H1 (cell line): ENCODE measurements at regions not wholly inside any gene's neighbourhood (a gene's known extent, or its start where the extent isn't known, plus 50 kb on each side); places are given as distances from the start of the nearest gene placed in this dataset.

Source experiments
- CTCF ChIA-PET: fragments of 300-600 bp; sonication (Branson Sonifier 250); formaldehyde crosslinking; loops from one replicate; lab custom pipeline; 2021; ENCODE audit not compliant: partially characterized antibody; lab: Charles Lee
- POLR2A ChIA-PET: fragments of 300-600 bp; sonication (Branson Sonifier 250); formaldehyde crosslinking; loops from one replicate; lab custom pipeline; 2021; ENCODE audit warnings: inconsistent platforms; ENCODE audit not compliant: partially characterized antibody; lab: Charles Lee
- DNase-seq, 2 experiments: peaks; one replicate each; pipeline versions ENCODE4 v3.0.0 to v3.0.0-alpha.2; 2010 to 2022; ENCODE audit warnings: low spot score in 2 of 2, low read depth in 1 of 2, mixed read lengths in 1 of 2
- FAIRE-seq: peaks from 2 replicates; lab custom pipeline; 2011; peaks lifted over from hg19 to GRCh38; lab: Jason Lieb, UNC
- H2AFZ ChIP-seq: 2 replicates; pipeline ENCODE4 v1.8.1; 2012; ENCODE audit warnings: low read length, inconsistent platforms
- H2AK5ac ChIP-seq: 2 replicates; pipeline ENCODE4 v1.6.1; 2013; ENCODE audit warnings: low read depth, low read length
- H2BK120ac ChIP-seq: replicated peaks from 2 replicates; pipeline ENCODE3; 2013; ENCODE audit warnings: low read depth, low read length, inconsistent platforms
- H2BK12ac ChIP-seq: 2 replicates; pipeline ENCODE4 v1.6.1; 2013; ENCODE audit warnings: low read depth, low read length
- H2BK15ac ChIP-seq: 2 replicates; pipeline ENCODE4 v1.6.1; 2013; ENCODE audit warnings: low read length
- H2BK20ac ChIP-seq: 2 replicates; pipeline ENCODE4 v1.6.1; 2013; ENCODE audit warnings: low read length
- H2BK5ac ChIP-seq: 2 replicates; pipeline ENCODE4 v1.6.1; 2013; ENCODE audit warnings: low read depth, low read length
- H3K14ac ChIP-seq: 2 replicates; pipeline ENCODE4 v1.6.1; 2013; ENCODE audit warnings: inconsistent platforms; ENCODE audit not compliant: insufficient read length
- H3K18ac ChIP-seq: 2 replicates; pipeline ENCODE4 v1.6.1; 2013; ENCODE audit warnings: low read length; ENCODE audit errors: extremely low read depth
- H3K23ac ChIP-seq: 2 replicates; pipeline ENCODE4 v1.6.1; 2013; ENCODE audit warnings: inconsistent platforms; ENCODE audit not compliant: insufficient read length
- H3K23me2 ChIP-seq: 2 replicates; pipeline ENCODE4 v1.6.1; 2013; ENCODE audit warnings: low read depth, low read length
- H3K27ac ChIP-seq: 2 replicates; pipeline ENCODE4 v1.6.1; 2011; ENCODE audit warnings: low read depth, low read length, inconsistent platforms
- H3K27me3 ChIP-seq, 4 experiments: replicated peaks in 1 of 4; 1 replicate in 1 of 4; 2 replicates in 3 of 4; pipeline versions ENCODE4 v1.6.1 to v1.8.1; 2011 to 2013; ENCODE audit warnings: low read length in 3 of 4, mild to moderate bottlenecking in 3 of 4, inconsistent platforms in 2 of 4, mixed read lengths in 2 of 4, moderate library complexity in 1 of 4; ENCODE audit not compliant: control insufficient read depth in 3 of 4, insufficient read depth in 3 of 4; ENCODE audit errors: extremely low read depth in 1 of 4
- H3K36me3 ChIP-seq, 4 experiments: 2 replicates each; pipeline versions ENCODE4 v1.6.1 to v1.8.1; 2011 to 2013; ENCODE audit warnings: mild to moderate bottlenecking in 4 of 4, low read length in 3 of 4, moderate library complexity in 2 of 4, control low read depth in 1 of 4, inconsistent platforms in 1 of 4; ENCODE audit not compliant: insufficient read depth in 4 of 4, control insufficient read depth in 2 of 4
- H3K4ac ChIP-seq: replicated peaks from 2 replicates; pipeline ENCODE3; 2013; ENCODE audit warnings: low read length, low read depth, mixed read lengths, inconsistent platforms; ENCODE audit not compliant: insufficient read length
- H3K4me1 ChIP-seq, 4 experiments: replicated peaks in 1 of 4; 1 replicate in 1 of 4; 2 replicates in 3 of 4; pipeline versions ENCODE4 v1.6.1 to v1.8.1; 2011 to 2013; ENCODE audit warnings: low read length in 3 of 4, inconsistent platforms in 2 of 4, mixed read lengths in 1 of 4; ENCODE audit not compliant: insufficient read depth in 4 of 4, control insufficient read depth in 3 of 4
- H3K4me2 ChIP-seq, 2 experiments: 2 replicates each; pipeline versions ENCODE4 v1.6.1 to v1.8.1; 2011 to 2013; ENCODE audit warnings: low read depth in 2 of 2, low read length in 2 of 2, control low read depth in 1 of 2, inconsistent platforms in 1 of 2, mild to moderate bottlenecking in 1 of 2; ENCODE audit not compliant: insufficient read depth in 1 of 2
- H3K4me3 ChIP-seq, 4 experiments: fragments of 200-600, 300-600 bp in 1 of 4; sonication (generic), shearing (Covaris generic), sonication (Bioruptor Twin) in 1 of 4; 2 replicates each; pipeline versions ENCODE4 v1.5.1 to v1.8.1; 2011 to 2016; ENCODE audit warnings: low read length in 4 of 4, low read depth in 3 of 4, control low read depth in 2 of 4, inconsistent platforms in 2 of 4, mild to moderate bottlenecking in 2 of 4, mixed read lengths in 1 of 4, moderate library complexity in 1 of 4; ENCODE audit not compliant: insufficient read depth in 2 of 4; ENCODE audit errors: extremely low read depth in 1 of 4
- H3K56ac ChIP-seq: replicated peaks from 2 replicates; pipeline ENCODE3; 2013; ENCODE audit warnings: low read depth, mild to moderate bottlenecking, mixed read lengths, low read length, inconsistent platforms; ENCODE audit not compliant: insufficient read length
- H3K79me1 ChIP-seq: 2 replicates; pipeline ENCODE4 v1.6.1; 2013; ENCODE audit warnings: low read depth, low read length, control low read depth
- H3K79me2 ChIP-seq, 2 experiments: 2 replicates each; pipeline versions ENCODE4 v1.6.1 to v1.8.1; 2012 to 2013; ENCODE audit warnings: low read length in 2 of 2, mild to moderate bottlenecking in 2 of 2, inconsistent platforms in 1 of 2; ENCODE audit not compliant: insufficient read depth in 2 of 2, control insufficient read depth in 1 of 2
- H3K9ac ChIP-seq, 4 experiments: replicated peaks in 1 of 4; 1 replicate in 1 of 4; 2 replicates in 3 of 4; pipeline versions ENCODE4 v1.6.1 to v1.8.1; 2011 to 2013; ENCODE audit warnings: low read depth in 3 of 4, low read length in 3 of 4, control low read depth in 2 of 4, mild to moderate bottlenecking in 2 of 4, moderate library complexity in 2 of 4, inconsistent platforms in 1 of 4; ENCODE audit errors: extremely low read depth in 1 of 4
- H3K9me3 ChIP-seq, 2 experiments: 2 replicates each; pipeline versions ENCODE4 v1.6.1 to v1.8.1; 2012 to 2013; ENCODE audit warnings: mild to moderate bottlenecking in 2 of 2, moderate library complexity in 2 of 2, control low read depth in 1 of 2, inconsistent platforms in 1 of 2, low read depth in 1 of 2, low read length in 1 of 2, mixed read lengths in 1 of 2; ENCODE audit not compliant: insufficient read depth in 2 of 2
- H4K20me1 ChIP-seq, 2 experiments: replicated peaks in 1 of 2; 2 replicates each; pipeline versions ENCODE3 to v1.8.1; 2011 to 2013; ENCODE audit warnings: inconsistent platforms in 2 of 2, low read length in 2 of 2, mild to moderate bottlenecking in 1 of 2; ENCODE audit not compliant: insufficient read depth in 2 of 2, control insufficient read depth in 1 of 2
- H4K5ac ChIP-seq: 2 replicates; pipeline ENCODE4 v1.6.1; 2013; ENCODE audit warnings: low read length, low read depth, mixed read lengths, inconsistent platforms; ENCODE audit not compliant: insufficient read length
- H4K8ac ChIP-seq: 2 replicates; pipeline ENCODE4 v1.8.0; 2013; ENCODE audit warnings: mild to moderate bottlenecking, moderate library complexity, low read length, inconsistent platforms; ENCODE audit not compliant: insufficient read depth; ENCODE audit errors: extremely low read depth
- H4K91ac ChIP-seq: replicated peaks from 2 replicates; pipeline ENCODE3; 2013; ENCODE audit warnings: low read length, mixed read lengths, inconsistent platforms; ENCODE audit not compliant: insufficient read length
- BACH1 ChIP-seq: IDR thresholded peaks from 2 replicates; pipeline ENCODE4 v1.6.1; 2012; ENCODE audit warnings: low read length, improper control_type of control experiment
- BCL11A ChIP-seq, 2 experiments: IDR thresholded peaks; one replicate each; pipeline ENCODE4 v1.6.1; 2011; ENCODE audit warnings: low read depth in 2 of 2, low read length in 2 of 2, mild to moderate bottlenecking in 2 of 2
- CREB1 ChIP-seq: IDR thresholded peaks from 2 replicates; pipeline ENCODE4 v1.6.1; 2012; ENCODE audit warnings: inconsistent platforms
- CTBP2 ChIP-seq: IDR thresholded peaks from 2 replicates; pipeline ENCODE4 v1.7.0; 2011; ENCODE audit warnings: borderline replicate concordance, mild to moderate bottlenecking, moderate library complexity, mixed read lengths, low read length; ENCODE audit not compliant: insufficient read depth, insufficient read length
- EGR1 ChIP-seq: IDR thresholded peaks from 2 replicates; pipeline ENCODE4 v1.6.1; 2011; ENCODE audit warnings: low read depth, low read length, borderline replicate concordance
- KDM1A ChIP-seq: fragments of 200-600, 300-600 bp; sonication (generic); IDR thresholded peaks from 2 replicates; pipeline ENCODE4 v1.7.1; 2016; ENCODE audit warnings: mild to moderate bottlenecking, low read length, borderline replicate concordance
- NRF1 ChIP-seq: IDR thresholded peaks from 2 replicates; pipeline ENCODE4 v1.6.1; 2011; ENCODE audit warnings: mild to moderate bottlenecking, low read depth, low read length, improper control_type of control experiment
- PHF8 ChIP-seq: fragments of 200-600 bp; sonication (generic); conservative IDR thresholded peaks from 2 replicates; pipeline ENCODE4 v1.7.1; 2012; ENCODE audit warnings: low read depth, mild to moderate bottlenecking, inconsistent platforms, low read length, moderate library complexity
- RAD21 ChIP-seq, 2 experiments: IDR thresholded peaks in 1 of 2; conservative IDR thresholded peaks in 1 of 2; 2 replicates each; pipeline ENCODE4 v1.6.1; 2011; ENCODE audit warnings: low read depth in 2 of 2, low read length in 2 of 2, improper control_type of control experiment in 1 of 2, inconsistent platforms in 1 of 2, mild to moderate bottlenecking in 1 of 2, moderate library complexity in 1 of 2
- RFX5 ChIP-seq: IDR thresholded peaks from 2 replicates; pipeline ENCODE4 v1.6.1; 2011; ENCODE audit warnings: low read depth, low read length, improper control_type of control experiment, borderline replicate concordance
- SIRT6 ChIP-seq: IDR thresholded peaks from one replicate; pipeline ENCODE4 v1.7.1; 2012; ENCODE audit warnings: low read length, inconsistent platforms
- SIX5 ChIP-seq: IDR thresholded peaks from 2 replicates; pipeline ENCODE4 v1.6.1; 2011; ENCODE audit warnings: mild to moderate bottlenecking, low read depth, low read length
- SP4 ChIP-seq: IDR thresholded peaks from 2 replicates; pipeline ENCODE4 v1.6.1; 2012; ENCODE audit warnings: low read length, inconsistent platforms
- TAF7 ChIP-seq: optimal IDR thresholded peaks from 2 replicates; pipeline ENCODE3; 2011; ENCODE audit warnings: low read depth, mild to moderate bottlenecking, inconsistent platforms, low read length, moderate library complexity, borderline replicate concordance
- TBP ChIP-seq: IDR thresholded peaks from 2 replicates; pipeline ENCODE4 v1.6.1; 2011; ENCODE audit warnings: low read depth, low read length, improper control_type of control experiment
- ZNF274 ChIP-seq: IDR thresholded peaks from 2 replicates; pipeline ENCODE4 v1.7.0; 2012; ENCODE audit warnings: low read length, borderline replicate concordance; ENCODE audit errors: extremely low read depth
- WGBS, 2 experiments: shearing (Covaris generic) in 1 of 2; methylation state at CpG; one replicate each; pipeline versions ENCODE4 v1.1.6 to v1.1.7; 2013 to 2015; ENCODE audit warnings: low lambda C conversion rate in 2 of 2, mixed read lengths in 2 of 2, inconsistent platforms in 1 of 2, low coverage in 1 of 2, missing lambda C conversion rate in 1 of 2; ENCODE audit not compliant: insufficient replicate concordance in 2 of 2, insufficient coverage in 1 of 2, insufficient read length in 1 of 2; ENCODE audit errors: extremely low coverage in 1 of 2, missing lambda C conversion rate in 1 of 2; 5-methylcytosine and 5-hydroxymethylcytosine counted together

- H3K14ac ChIP-seq = no peak overlapping the region
- no peaks in the 10 kb centered on the region for H4K20me1 ChIP-seq
- H3K23me2 ChIP-seq = peaks cover 2% of the 10 kb centered on the region; the same call in 1 of the 2 replicates
- no peak overlapping the region for H2BK5ac ChIP-seq
- H2BK12ac ChIP-seq = no peak overlapping the region
- POLR2A ChIA-PET = interaction anchor here (0.7 kb wide), 1 partner anchor 8 kb away, joined by 3 read pairs; no protein-coding TSS in a partner anchor
- CTCF ChIA-PET = interaction anchor here (1.1 to 1.6 kb wide), 2 partner anchors 23 to 152 kb away, joined by 3 read pairs; no protein-coding TSS in a partner anchor
- no peak overlapping the region for H3K56ac ChIP-seq
- no peak overlapping the region for H3K9ac ChIP-seq
- no peak overlapping the region for H3K18ac ChIP-seq
- no peak for FAIRE-seq
- H3K4me2 ChIP-seq = no peak overlapping the region
- no peak overlapping the region for H2BK15ac ChIP-seq
- H3K79me1 ChIP-seq = no peaks in the 10 kb centered on the region
- H2AK5ac ChIP-seq = no peak overlapping the region
- H4K91ac ChIP-seq = no peak overlapping the region
- peaks cover 0 to 5% (median 0%) of the 10 kb centered on the region in 4 experiments; a peak in 3 of 7 replicates for H3K4me1 ChIP-seq
- no peak overlapping the region for H2BK20ac ChIP-seq
- no peak overlapping the region for H2BK120ac ChIP-seq
- no peak for DNase-seq
- H3K9me3 ChIP-seq = peaks cover 6 to 14% of the 10 kb centered on the region in 2 experiments; a peak in 2 of 4 replicates
- no peak overlapping the region for H3K27ac ChIP-seq
- no peak overlapping the region for H3K4ac ChIP-seq
- H3K4me3 ChIP-seq = no peak overlapping the region
- H3K79me2 ChIP-seq = no peaks in the 10 kb centered on the region
- H2AFZ ChIP-seq = no peak overlapping the region
- WGBS, 2 experiments = 50% methylated on average over 2 of the region's 2 CpGs; no CpG with 5 or more reads in 1 of the 2 experiments
- H4K8ac ChIP-seq = no peak overlapping the region
- H3K23ac ChIP-seq = no peak overlapping the region
- H4K5ac ChIP-seq = no peak overlapping the region
- no peaks in the 10 kb centered on the region for H3K27me3 ChIP-seq
- H3K36me3 ChIP-seq = no peaks in the 10 kb centered on the region
- TF ChIP-seq KDM1A = no peak
- TF ChIP-seq TAF7 = no peak
- TF ChIP-seq SIRT6 = no peak
- no peak for TF ChIP-seq NRF1
- TF ChIP-seq EGR1 = no peak
- no peak for TF ChIP-seq CTBP2
- no peak for TF ChIP-seq PHF8
- no peak for TF ChIP-seq BCL11A (IDR thresholded peaks at IDR 0.05; ENCODE audit: low read depth in 2 of 2, low read length in 2 of 2)
- TF ChIP-seq SP4 = no peak
- no peak for TF ChIP-seq RAD21 (IDR thresholded peaks at IDR 0.05 in 1 of 2, conservative IDR thresholded peaks at IDR 0.05 in 1 of 2; ENCODE audit: low read depth in 2 of 2, low read length in 2 of 2)
- TF ChIP-seq RFX5 = no peak
- TF ChIP-seq SIX5 = no peak
- no peak for TF ChIP-seq ZNF274
- no peak for TF ChIP-seq TBP
- TF ChIP-seq CREB1 = no peak
- no peak for TF ChIP-seq BACH1
These were observed 713.7 kb downstream of the MATN1 start for GRCh38 chr1:30009720-30010119.
